Stimulated activated CD4-positive, alpha-beta T cell treated with anti-CD3 and anti-CD28 coated beads, Interleukin-4, amount 100 ng/mL, for 4 hours (primary cell): ENCODE measurements at regions not wholly inside any gene's neighbourhood (a gene's known extent, or its start where the extent isn't known, plus 50 kb on each side); places are given as distances from the start of the nearest gene placed in this dataset.

Source experiments
- DNase-seq, 2 experiments: peaks; one replicate each; pipeline ENCODE4 v3.0.0-alpha.2; 2020

- DNase-seq: no peak
These were observed 86.7 kb upstream of the C1QTNF7 start for GRCh38 chr4:15340902-15341732.

- DNase-seq: no peak
These were observed 86.0 kb upstream of the C1QTNF7 start for GRCh38 chr4:15341733-15342300.

GRCh38 chr4:15343000-15343399 lies 84.8 kb upstream of the C1QTNF7 start:
- no peak for DNase-seq

GRCh38 chr4:15343581-15343980 lies 84.3 kb upstream of the C1QTNF7 start:
- DNase-seq: no peak

- DNase-seq: no peak
These were observed 83.8 kb upstream of the C1QTNF7 start for GRCh38 chr4:15344041-15344440.

GRCh38 chr4:15345134-15345533 lies 82.7 kb upstream of the C1QTNF7 start:
- no peak for DNase-seq

GRCh38 chr4:15348236-15348635 lies 79.6 kb upstream of the C1QTNF7 start:
- DNase-seq: no peak

- no peak for DNase-seq
These were observed 79.1 kb upstream of the C1QTNF7 start for GRCh38 chr4:15348695-15349094.

GRCh38 chr4:15349531-15349935 lies 78.3 kb upstream of the C1QTNF7 start:
- no peak for DNase-seq

GRCh38 chr4:15349965-15350364 lies 77.9 kb upstream of the C1QTNF7 start:
- DNase-seq: no peak

GRCh38 chr4:15352524-15352923 lies 75.3 kb upstream of the C1QTNF7 start:
- DNase-seq: no peak

- no peak for DNase-seq
These were observed 74.6 kb upstream of the C1QTNF7 start for GRCh38 chr4:15353207-15353606.

- DNase-seq: no peak
These were observed 73.2 kb upstream of the C1QTNF7 start for GRCh38 chr4:15354371-15355297.

GRCh38 chr4:15361529-15361928 lies 66.3 kb upstream of the C1QTNF7 start:
- no peak for DNase-seq

- no peak for DNase-seq
These were observed 65.3 kb upstream of the C1QTNF7 start for GRCh38 chr4:15362541-15362940.

- no peak for DNase-seq
These were observed 63.6 kb upstream of the C1QTNF7 start for GRCh38 chr4:15364183-15364582.

GRCh38 chr4:15365641-15366040 lies 62.2 kb upstream of the C1QTNF7 start:
- no peak for DNase-seq

GRCh38 chr4:15366721-15367120 lies 61.1 kb upstream of the C1QTNF7 start:
- DNase-seq: no peak

GRCh38 chr4:15368856-15369255 lies 59.0 kb upstream of the C1QTNF7 start:
- no peak for DNase-seq

GRCh38 chr4:15370296-15370695 lies 57.5 kb upstream of the C1QTNF7 start:
- DNase-seq: no peak

GRCh38 chr4:15373363-15373762 lies 54.5 kb upstream of the C1QTNF7 start:
- DNase-seq: no peak

GRCh38 chr4:15374656-15375055 lies 53.2 kb upstream of the C1QTNF7 start:
- DNase-seq: no peak

- no peak for DNase-seq
These were observed 52.2 kb upstream of the C1QTNF7 start for GRCh38 chr4:15375667-15376066.

- DNase-seq: no peak
These were observed 51.7 kb upstream of the C1QTNF7 start for GRCh38 chr4:15376145-15376544.
